HCT116 (cell line): ENCODE measurements at regions not wholly inside any gene's neighbourhood (a gene's known extent, or its start where the extent isn't known, plus 50 kb on each side); places are given as distances from the start of the nearest gene placed in this dataset.

ENCODE experiments used
- ATAC-seq: fragments of 200-7000 bp; cut with Tn5 transposase; 2 replicates; pipeline ENCODE4 v1.9.1; 2020; ENCODE audit warnings: mild to moderate bottlenecking, moderate library complexity
- BruUV-seq: library from RNA; stranded (reverse); fragments of 400-500 nt; replicated peaks from 2 replicates; lab custom pipeline; 2021; lab: Mats Ljungman, UMichigan
- CTCF ChIA-PET: fragments of 300-600 bp; sonication (Branson Sonifier 250); formaldehyde crosslinking; loops from one replicate; lab custom pipeline; 2021; ENCODE audit warnings: antibody characterized with exemption; lab: Charles Lee
- POLR2A ChIA-PET: fragments of 300-600, 350-600 bp; sonication (Branson Sonifier 250); formaldehyde crosslinking; loops from one replicate; lab custom pipeline; 2021; ENCODE audit warnings: antibody characterized with exemption; lab: Charles Lee
- RAD21 ChIA-PET, 2 experiments: fragments of 300-600 bp; sonication (Branson Sonifier 250); formaldehyde crosslinking; loops; one replicate each; lab custom pipeline; 2023; ENCODE audit warnings: low total read pairs in 2 of 2; ENCODE audit not compliant: uncharacterized antibody in 2 of 2, unreplicated experiment in 2 of 2, low non-redundant PET in 1 of 2; lab: Charles Lee
- DNase-seq: peaks from one replicate; pipeline ENCODE4 v3.0.0-alpha.2; 2010; ENCODE audit warnings: low read depth, low spot score
- H2AFZ ChIP-seq: fragments of 200-600 bp; shearing (Covaris generic), sonication (generic); 2 replicates; pipeline ENCODE4 v1.6.1; 2017; ENCODE audit warnings: low read depth, mixed run types, mixed read lengths, antibody characterized with exemption, low read length; ENCODE audit not compliant: poor library complexity, severe bottlenecking
- H3K27ac ChIP-seq: 2 replicates; pipeline ENCODE4 v1.5.1; 2012; ENCODE audit warnings: low read depth, low read length
- H3K27me3 ChIP-seq: fragments of 200-600 bp; sonication (generic); 2 replicates; pipeline ENCODE4 v1.6.1; 2016; ENCODE audit warnings: mixed run types, low read length, mixed read lengths; ENCODE audit not compliant: insufficient read depth
- H3K36me3 ChIP-seq, 2 experiments: fragments of 200-500 bp in 1 of 2; fragments of 200-600 bp in 1 of 2; sonication (Bioruptor generic) in 1 of 2; sonication (generic) in 1 of 2; 2 replicates each; pipeline versions ENCODE4 v1.5.1 to v1.6.1; 2014 to 2016; ENCODE audit warnings: low read length in 2 of 2, inconsistent platforms in 1 of 2, mixed read lengths in 1 of 2, mixed run types in 1 of 2; ENCODE audit not compliant: insufficient read depth in 2 of 2, control insufficient read depth in 1 of 2
- H3K4me1 ChIP-seq, 2 experiments: fragments of 200-600 bp in 1 of 2; sonication (generic) in 1 of 2; 2 replicates each; pipeline versions ENCODE4 v1.5.1 to v1.6.1; 2012 to 2017; ENCODE audit warnings: low read length in 2 of 2, inconsistent platforms in 1 of 2, mild to moderate bottlenecking in 1 of 2, mixed read lengths in 1 of 2, mixed run types in 1 of 2, moderate library complexity in 1 of 2; ENCODE audit not compliant: insufficient read depth in 2 of 2, control insufficient read depth in 1 of 2
- H3K4me2 ChIP-seq: fragments of 200-600 bp; sonication (generic); 2 replicates; pipeline ENCODE4 v1.6.1; 2017; ENCODE audit warnings: mixed run types, low read length, mixed read lengths
- H3K4me3 ChIP-seq, 2 experiments: fragments of 200-600 bp in 1 of 2; sonication (generic) in 1 of 2; replicated peaks in 1 of 2; 2 replicates each; pipeline ENCODE4 v1.5.1; 2011 to 2016; ENCODE audit warnings: low read length in 2 of 2, control low read depth in 1 of 2, low read depth in 1 of 2, mild to moderate bottlenecking in 1 of 2, mixed read lengths in 1 of 2, mixed run types in 1 of 2
- H3K79me2 ChIP-seq: fragments of 200-600 bp; sonication (generic); 2 replicates; pipeline ENCODE4 v1.6.1; 2017; ENCODE audit warnings: mild to moderate bottlenecking, mixed run types, low read length, moderate library complexity, mixed read lengths; ENCODE audit not compliant: insufficient read depth
- H3K9ac ChIP-seq: fragments of 200-600 bp; sonication (generic); 2 replicates; pipeline ENCODE4 v1.6.1; 2016; ENCODE audit warnings: low read length, mixed read lengths
- H3K9me2 ChIP-seq: fragments of 200-600 bp; sonication (generic), shearing (Covaris generic); 2 replicates; pipeline ENCODE4 v1.6.1; 2017; ENCODE audit warnings: mixed run types, mild to moderate bottlenecking, moderate library complexity; ENCODE audit not compliant: insufficient read depth
- H3K9me3 ChIP-seq, 2 experiments: fragments of 200-500 bp in 1 of 2; fragments of 200-600 bp in 1 of 2; sonication (Bioruptor generic) in 1 of 2; sonication (generic) in 1 of 2; 2 replicates each; pipeline ENCODE4 v1.6.1; 2014 to 2017; ENCODE audit warnings: low read length in 2 of 2, mixed read lengths in 2 of 2, inconsistent platforms in 1 of 2, low read depth in 1 of 2, mild to moderate bottlenecking in 1 of 2, mixed run types in 1 of 2, moderate library complexity in 1 of 2; ENCODE audit not compliant: control insufficient read depth in 1 of 2, insufficient read depth in 1 of 2
- H4K20me1 ChIP-seq: fragments of 200-600 bp; sonication (generic), shearing (Covaris generic); 2 replicates; pipeline ENCODE4 v1.6.1; 2017; ENCODE audit warnings: mixed run types, mild to moderate bottlenecking, moderate library complexity; ENCODE audit not compliant: insufficient read depth
- ATF3 ChIP-seq: IDR thresholded peaks from 2 replicates; pipeline ENCODE4 v1.6.1; 2012
- CBX3 ChIP-seq: IDR thresholded peaks from 2 replicates; pipeline ENCODE4 v1.6.1; 2012; ENCODE audit warnings: low read depth
- CTCF ChIP-seq, 3 experiments: fragments of 200-600 bp in 1 of 3; sonication (generic) in 1 of 3; IDR thresholded peaks in 2 of 3; conservative IDR thresholded peaks in 1 of 3; 2 replicates each; pipeline ENCODE4 v1.5.1; 2012 to 2017; ENCODE audit warnings: low read depth in 2 of 3, low read length in 2 of 3, antibody characterized with exemption in 1 of 3, borderline replicate concordance in 1 of 3, control low read depth in 1 of 3, mild to moderate bottlenecking in 1 of 3, mixed read lengths in 1 of 3, mixed run types in 1 of 3, moderate library complexity in 1 of 3; ENCODE audit not compliant: insufficient read depth in 1 of 3
- EGR1 ChIP-seq: IDR thresholded peaks from 2 replicates; pipeline ENCODE4 v1.6.1; 2012; ENCODE audit warnings: low read depth
- ELF1 ChIP-seq: IDR thresholded peaks from 2 replicates; pipeline ENCODE4 v1.6.1; 2012; ENCODE audit warnings: low read depth, borderline replicate concordance
- EZH2 ChIP-seq: fragments of 200-600 bp; sonication (generic); IDR thresholded peaks from 2 replicates; pipeline ENCODE4 v1.6.1; 2017; ENCODE audit warnings: antibody characterized with exemption, mixed run types
- FOSL1 ChIP-seq: IDR thresholded peaks from 2 replicates; pipeline ENCODE4 v1.6.1; 2012; ENCODE audit warnings: low read depth
- JUND ChIP-seq: IDR thresholded peaks from 2 replicates; pipeline ENCODE4 v1.6.1; 2012
- MAX ChIP-seq: IDR thresholded peaks from 2 replicates; pipeline ENCODE4 v1.6.1; 2012
- POLR2A ChIP-seq: IDR thresholded peaks from 2 replicates; pipeline ENCODE4 v1.7.0; 2011; ENCODE audit warnings: borderline replicate concordance; ENCODE audit not compliant: insufficient read depth, insufficient read length; ENCODE audit errors: extremely low read depth
- POLR2AphosphoS5 ChIP-seq: IDR thresholded peaks from 2 replicates; pipeline ENCODE4 v1.6.1; 2011; ENCODE audit warnings: mild to moderate bottlenecking, low read depth, low read length, moderate library complexity
- RAD21 ChIP-seq: IDR thresholded peaks from 2 replicates; pipeline ENCODE4 v1.6.1; 2012; ENCODE audit warnings: low read depth, mild to moderate bottlenecking
- SIN3A ChIP-seq: IDR thresholded peaks from 2 replicates; pipeline ENCODE4 v1.6.1; 2012; ENCODE audit warnings: low read depth
- SP1 ChIP-seq: IDR thresholded peaks from 2 replicates; pipeline ENCODE4 v1.6.1; 2012; ENCODE audit warnings: low read depth
- SRF ChIP-seq: IDR thresholded peaks from 2 replicates; pipeline ENCODE4 v1.6.1; 2012; ENCODE audit warnings: low read depth
- TCF7L2 ChIP-seq: IDR thresholded peaks from 2 replicates; pipeline ENCODE4 v1.7.0; 2011; ENCODE audit warnings: borderline replicate concordance, inconsistent platforms; ENCODE audit not compliant: insufficient read depth, insufficient read length; ENCODE audit errors: extremely low read depth
- YY1 ChIP-seq: IDR thresholded peaks from 2 replicates; pipeline ENCODE4 v1.6.1; 2011; ENCODE audit warnings: low read length, low read depth, moderate library complexity, mild to moderate bottlenecking; ENCODE audit not compliant: insufficient replicate concordance; ENCODE audit errors: extremely low read depth
- ZBTB33 ChIP-seq: IDR thresholded peaks from 2 replicates; pipeline ENCODE4 v1.6.1; 2011; ENCODE audit warnings: mild to moderate bottlenecking, low read length, moderate library complexity; ENCODE audit not compliant: insufficient replicate concordance; ENCODE audit errors: extremely low read depth
- ZFX ChIP-seq: fragments of 450-650 bp; IDR thresholded peaks from 2 replicates; pipeline ENCODE4 v1.6.1; 2017
- ZNF274 ChIP-seq: fragments of 200-500 bp; sonication (Bioruptor generic); IDR thresholded peaks from 2 replicates; pipeline ENCODE4 v1.6.1; 2014; ENCODE audit warnings: mild to moderate bottlenecking, low read depth, low read length, inconsistent platforms
- intact Hi-C: fragments of 100-400 bp; cut with micrococcal nuclease; formaldehyde crosslinking; loops from 2 replicates; pipeline ENCODE4 v1.10.0; 2022

GRCh38 chr15:39227001-39227400 is 353.9 kb upstream of the THBS1 start:
- DNase-seq (no peak), ATAC-seq (no peak)
- Histone ChIP-seq H2AFZ (no peak overlapping the region), H3K4me1 (no peaks in the 10 kb centered on the region), H3K79me2 (no peaks in the 10 kb centered on the region), H3K36me3 (no peaks in the 10 kb centered on the region), H4K20me1 (no peaks in the 10 kb centered on the region), H3K4me2 (no peak overlapping the region), H3K27me3 (no peaks in the 10 kb centered on the region), H3K9me3 (no peaks in the 10 kb centered on the region), H3K9me2 (no peaks in the 10 kb centered on the region), H3K27ac (no peak overlapping the region), H3K4me3 (no peak overlapping the region), H3K9ac (no peak overlapping the region)
- ChIA-PET RAD21 (no interaction called here), POLR2A (no interaction called here), CTCF (no interaction called here)
- no peak for TF ChIP-seq SRF
- no peak for TF ChIP-seq ELF1
- no peak for TF ChIP-seq RAD21
- no peak for TF ChIP-seq CBX3
- TF ChIP-seq ATF3, result no peak
- TF ChIP-seq CTCF (IDR thresholded peaks at IDR 0.05 in 2 of 3, conservative IDR thresholded peaks at IDR 0.05 in 1 of 3; ENCODE audit: borderline replicate concordance in 1 of 3, insufficient read depth in 1 of 3, low read depth in 2 of 3, low read length in 2 of 3), result no peak
- no peak for TF ChIP-seq ZFX
- TF ChIP-seq SP1, result no peak
- no peak for TF ChIP-seq POLR2AphosphoS5
- TF ChIP-seq EZH2, result no peak
- TF ChIP-seq SIN3A, result no peak
- no peak for TF ChIP-seq TCF7L2
- TF ChIP-seq FOSL1, result no peak
- no peak for TF ChIP-seq EGR1
- no peak for TF ChIP-seq YY1
- TF ChIP-seq ZBTB33, result no peak
- no peak for TF ChIP-seq ZNF274
- TF ChIP-seq MAX, result no peak
- no peak for TF ChIP-seq POLR2A
- TF ChIP-seq JUND, result no peak
- intact Hi-C loops, result no loop called here
- BruUV-seq, result no TSS peak
